Pons (tissue), 1 donor: ENCODE measurements at regions not wholly inside any gene's neighbourhood (a gene's known extent, or its start where the extent isn't known, plus 50 kb on each side); places are given as distances from the start of the nearest gene placed in this dataset.

ENCODE experiments used
- DNase-seq: peaks from one replicate; pipeline ENCODE4 v3.0.0-alpha.2; 2016; ENCODE audit warnings: low spot score

DNA sequence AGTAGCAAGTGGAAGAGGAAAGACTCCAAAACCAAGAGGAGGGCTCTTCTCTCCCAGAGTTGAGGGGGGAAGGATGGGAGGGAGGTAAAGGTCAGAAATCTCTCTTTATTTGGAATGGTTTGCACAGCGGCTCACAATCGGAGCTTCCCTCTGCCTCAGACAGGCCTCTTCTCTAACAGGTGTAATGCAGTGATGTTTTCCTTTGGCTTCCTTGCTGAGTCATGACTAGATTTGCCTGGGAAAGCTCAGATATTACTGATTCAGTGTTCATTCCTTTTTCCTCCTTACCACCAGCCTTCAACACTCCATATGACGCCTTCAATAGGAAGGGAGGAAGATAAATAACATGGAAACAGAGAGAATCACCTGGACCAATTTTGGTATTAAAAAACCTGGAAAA is 136.6 kb downstream of the RNF152 start:
- DNase-seq = no peak

DNA sequence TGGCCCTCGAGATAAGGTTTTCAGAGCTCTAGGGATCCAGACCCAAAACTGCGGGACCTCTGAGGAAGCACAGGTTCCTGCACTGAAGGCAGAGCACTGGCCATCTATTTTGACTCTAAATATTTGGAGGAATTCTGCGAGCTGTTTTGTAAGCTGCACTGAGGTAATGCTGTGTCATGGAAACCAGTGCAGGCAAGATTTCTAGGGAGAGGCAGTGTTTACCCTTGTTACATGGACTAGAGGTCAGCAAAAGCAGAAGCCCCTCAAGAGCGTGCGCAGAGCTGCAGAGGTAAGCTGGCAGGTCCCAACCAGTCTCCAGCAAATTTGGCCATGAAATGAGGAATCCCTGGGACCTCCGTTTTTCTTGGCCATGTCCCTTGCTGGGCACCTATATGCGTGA is 137.3 kb downstream of the RNF152 start:
- DNase-seq = no peak

GRCh38 chr18:61754039-61754583 is 138.7 kb downstream of the RNF152 start:
- no peak for DNase-seq

GRCh38 chr18:61753373-61753772 is 139.4 kb downstream of the RNF152 start:
- DNase-seq = no peak

GRCh38 chr18:61752973-61753372 is 139.8 kb downstream of the RNF152 start:
- DNase-seq = no peak

DNA sequence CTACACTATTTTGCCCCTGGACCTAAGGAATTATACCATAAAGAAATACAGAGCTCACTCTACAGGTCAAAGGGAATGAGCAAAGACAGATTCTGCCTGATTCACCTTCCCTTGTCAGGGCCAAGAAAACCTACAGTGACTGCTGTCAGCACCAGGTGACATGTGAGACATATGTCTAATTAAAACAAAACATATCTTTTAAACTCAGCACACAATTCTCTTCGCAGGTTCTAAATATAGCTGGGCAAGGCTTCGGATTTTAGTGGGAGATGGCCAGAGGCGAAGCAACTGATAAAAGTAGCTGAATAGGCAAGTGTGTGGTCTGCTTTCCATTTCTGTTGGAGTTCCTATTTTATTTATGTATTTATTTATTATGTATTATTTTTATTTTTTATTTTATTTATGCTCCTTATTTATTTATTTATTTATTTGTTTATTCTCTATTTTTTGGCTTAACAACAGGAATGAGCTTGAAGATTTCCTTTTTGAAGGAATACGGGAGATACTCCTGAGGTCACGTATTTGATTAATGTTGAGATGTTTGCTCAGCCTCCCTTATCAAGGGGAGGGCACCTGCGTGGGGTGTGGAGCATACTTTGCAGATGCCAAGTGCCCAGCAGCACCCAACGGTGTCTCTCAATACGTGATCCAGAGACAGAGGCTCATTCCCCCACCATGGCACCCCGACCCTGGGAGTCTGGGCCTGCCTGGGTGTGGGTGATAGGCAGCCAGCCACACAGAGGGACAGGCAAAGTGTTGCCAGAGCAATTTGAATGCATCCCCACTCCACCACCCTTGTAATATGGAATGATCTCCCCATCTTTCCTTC is 141.8 kb downstream of the RNF152 start:
- DNase-seq = no peak

DNA sequence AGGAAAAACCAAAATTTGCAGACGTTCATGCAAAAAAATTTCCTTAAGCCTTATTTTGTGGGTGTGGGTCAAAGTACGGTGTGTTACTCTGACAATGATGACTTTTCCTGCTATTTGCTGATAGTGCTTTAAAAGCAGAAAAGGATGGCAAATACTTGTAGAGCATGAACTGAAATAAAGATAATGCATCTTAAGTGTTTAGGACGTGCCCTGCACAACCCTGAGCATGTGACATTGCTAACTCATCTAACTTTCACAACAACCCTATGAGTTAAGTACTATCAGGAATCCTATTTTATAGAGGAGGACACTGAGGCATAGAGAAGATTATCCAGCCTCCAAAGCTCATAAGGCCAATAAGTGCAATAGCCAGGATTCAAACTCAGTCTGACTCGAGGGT is 143.3 kb downstream of the RNF152 start:
- no peak for DNase-seq

GRCh38 chr18:61749031-61749430 is 143.8 kb downstream of the RNF152 start:
- DNase-seq = no peak

DNA sequence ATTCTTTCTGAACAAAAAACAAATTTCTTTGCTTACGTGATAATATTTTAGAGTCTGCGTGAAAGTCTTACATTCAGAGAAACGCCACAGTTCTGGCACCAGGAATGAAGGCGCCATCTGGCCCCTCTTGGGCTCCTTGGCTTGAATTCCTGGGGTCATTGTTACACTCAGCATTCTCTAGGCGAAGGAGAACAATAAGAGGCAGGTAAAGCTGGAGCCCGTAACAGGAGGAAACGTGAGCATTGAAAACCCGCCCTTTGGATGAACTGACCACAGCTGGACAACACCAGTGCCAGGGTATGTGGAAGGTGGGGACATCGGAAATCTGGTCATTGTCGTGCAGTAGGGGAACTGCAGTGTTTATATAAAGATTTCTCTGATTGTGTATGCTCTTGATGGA is 144.8 kb downstream of the RNF152 start:
- no peak for DNase-seq

DNA sequence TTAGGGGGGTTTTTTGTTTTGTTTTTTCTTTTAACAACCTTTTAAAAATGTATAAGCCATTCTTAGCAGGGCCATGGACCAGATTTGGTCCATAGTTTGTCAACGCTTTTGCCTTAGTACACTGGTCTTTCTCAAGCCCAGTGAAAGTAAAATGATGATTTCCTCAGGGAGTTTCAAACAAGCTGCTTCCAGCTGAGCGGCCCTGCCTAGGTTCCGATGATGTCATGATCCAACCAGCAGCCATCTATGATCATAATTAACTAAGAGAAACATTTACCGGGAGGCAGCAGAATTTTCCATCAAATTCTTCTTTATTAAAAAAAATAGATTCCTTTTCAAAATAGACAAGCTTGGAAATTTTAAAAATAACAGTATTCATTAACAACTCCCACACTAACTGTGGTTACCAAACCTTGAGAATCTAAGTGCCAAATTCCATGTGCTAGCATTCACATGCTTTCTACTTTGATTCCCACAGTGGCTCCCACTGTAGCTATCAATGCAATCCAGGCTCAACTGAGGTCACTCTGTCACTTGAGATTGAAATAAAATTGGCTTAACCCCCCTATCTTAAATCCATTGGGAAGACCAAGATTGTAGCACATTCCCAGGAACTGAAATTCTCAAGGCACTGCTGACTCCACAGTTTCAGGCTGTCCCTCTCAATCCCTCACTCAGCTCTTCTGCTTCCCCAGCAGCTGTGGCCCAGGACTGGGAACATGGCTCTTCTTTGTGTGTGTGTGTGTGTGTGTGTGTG is 148.9 kb downstream of the RNF152 start:
- no peak for DNase-seq

- DNase-seq = no peak
Observed at GRCh38 chr18:61742565-61743429, 150.0 kb downstream of the RNF152 start.

DNA sequence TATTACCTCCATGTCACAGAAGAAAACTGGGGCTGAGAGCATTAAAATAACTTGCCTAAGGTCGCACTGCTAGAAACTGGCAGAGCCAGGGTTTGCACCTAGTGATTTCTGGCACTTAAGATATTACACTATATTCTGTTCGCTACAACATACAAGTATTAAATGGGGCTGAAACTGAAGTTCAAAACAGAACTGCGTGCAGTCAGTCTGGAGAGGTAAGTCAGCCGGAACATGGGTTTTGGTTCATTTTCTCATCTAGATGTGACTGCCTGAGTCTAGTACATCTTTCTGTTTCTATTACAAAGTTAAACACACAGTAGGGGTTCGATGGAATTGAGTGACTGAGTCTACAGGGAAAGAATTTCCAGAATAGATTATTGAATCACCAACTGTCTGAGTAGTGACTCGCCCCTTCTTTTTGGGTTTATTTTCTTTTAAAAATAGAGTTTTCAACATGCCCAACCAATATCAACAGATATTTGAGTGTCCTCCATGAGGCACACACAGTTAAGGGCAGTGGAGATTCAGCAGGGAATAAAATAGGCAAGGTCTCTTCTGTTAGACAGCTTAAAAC is 150.8 kb downstream of the RNF152 start:
- DNase-seq = no peak

DNA sequence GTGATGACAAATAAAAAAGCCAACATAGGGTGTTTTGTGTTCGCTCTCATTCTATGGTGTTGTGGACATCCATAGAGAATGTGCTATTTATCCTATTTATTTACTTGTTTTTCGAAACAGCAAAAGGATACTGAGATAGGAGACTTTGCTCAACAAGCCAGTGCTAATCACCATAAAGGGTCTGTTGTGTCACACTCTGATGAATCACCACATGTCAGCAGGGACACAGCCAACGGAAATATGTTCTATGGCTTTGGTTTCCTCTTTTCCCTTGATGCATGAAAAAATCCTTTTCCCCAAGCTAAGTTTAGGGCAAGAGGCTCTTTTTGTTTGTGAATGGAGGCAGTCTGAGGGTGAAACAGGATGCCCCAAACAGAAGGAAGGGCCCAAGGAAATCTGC is 154.3 kb downstream of the RNF152 start:
- no peak for DNase-seq

GRCh38 chr18:61738042-61738441 is 154.8 kb downstream of the RNF152 start:
- no peak for DNase-seq

DNA sequence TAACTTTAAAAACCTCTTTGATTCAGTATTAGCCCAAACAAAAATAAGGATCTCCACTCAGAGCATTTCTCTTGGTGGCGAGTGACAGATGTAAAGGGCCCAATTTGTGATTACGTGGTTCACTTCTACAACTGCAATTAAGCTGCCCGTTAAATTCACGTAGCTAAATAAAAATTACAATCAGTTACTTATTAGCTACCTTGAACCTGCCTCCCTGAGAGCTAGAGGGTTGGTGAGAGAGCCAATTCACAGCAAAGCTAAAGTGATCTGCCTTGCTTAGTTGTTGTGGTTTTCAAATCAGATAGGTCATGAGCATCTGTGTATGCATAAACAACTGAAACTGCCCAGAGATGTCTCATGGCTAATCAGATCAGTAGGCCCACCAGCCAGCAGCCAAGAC is 156.7 kb downstream of the RNF152 start:
- no peak for DNase-seq

DNA sequence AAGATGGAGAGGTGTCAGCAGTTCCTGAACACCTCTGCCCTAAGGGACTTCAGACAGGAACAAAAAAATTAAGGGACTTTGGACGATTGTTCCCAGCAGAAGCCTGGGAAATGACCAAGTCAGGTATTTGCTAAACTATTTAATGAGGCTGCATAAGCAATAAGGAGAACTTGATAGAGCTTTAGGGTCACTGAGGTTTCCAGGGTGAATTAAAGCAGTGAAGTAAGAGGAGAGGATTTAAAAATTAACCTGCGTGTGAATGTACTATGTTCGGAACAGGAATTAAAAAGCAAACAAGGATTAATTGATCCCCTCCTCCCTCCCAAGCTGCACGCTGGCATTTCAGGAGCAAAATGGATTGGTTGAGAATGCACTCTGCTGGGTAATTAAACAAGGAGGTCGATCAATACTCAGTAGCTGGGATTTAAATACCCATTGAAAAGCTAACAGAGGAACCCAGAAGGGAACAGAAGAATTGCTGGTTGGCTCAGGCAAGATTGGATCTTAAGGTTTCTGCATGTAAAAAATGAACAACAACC is 157.2 kb downstream of the RNF152 start:
- DNase-seq = no peak

DNA sequence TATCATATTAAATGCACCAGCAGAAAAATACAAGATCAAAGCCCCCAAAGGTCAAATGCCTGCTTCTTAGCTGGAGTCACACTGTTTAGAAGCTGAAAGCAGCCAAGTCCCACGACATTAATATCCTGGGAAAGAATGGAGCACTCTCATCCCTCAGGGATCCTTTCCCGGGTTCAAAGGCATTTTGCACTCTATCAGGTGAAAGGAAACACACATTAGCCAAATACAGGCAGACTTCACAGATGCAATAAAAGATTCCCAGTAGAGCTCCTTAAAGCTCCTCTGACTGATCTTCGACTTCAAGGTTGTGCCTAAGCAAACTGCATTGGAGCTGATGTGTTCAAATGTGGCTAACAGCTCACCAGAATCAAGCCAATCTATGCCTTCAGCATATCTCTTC is 158.4 kb downstream of the RNF152 start:
- DNase-seq = no peak

- DNase-seq = no peak
Observed at GRCh38 chr18:61732854-61733253, 160.0 kb downstream of the RNF152 start.

DNA sequence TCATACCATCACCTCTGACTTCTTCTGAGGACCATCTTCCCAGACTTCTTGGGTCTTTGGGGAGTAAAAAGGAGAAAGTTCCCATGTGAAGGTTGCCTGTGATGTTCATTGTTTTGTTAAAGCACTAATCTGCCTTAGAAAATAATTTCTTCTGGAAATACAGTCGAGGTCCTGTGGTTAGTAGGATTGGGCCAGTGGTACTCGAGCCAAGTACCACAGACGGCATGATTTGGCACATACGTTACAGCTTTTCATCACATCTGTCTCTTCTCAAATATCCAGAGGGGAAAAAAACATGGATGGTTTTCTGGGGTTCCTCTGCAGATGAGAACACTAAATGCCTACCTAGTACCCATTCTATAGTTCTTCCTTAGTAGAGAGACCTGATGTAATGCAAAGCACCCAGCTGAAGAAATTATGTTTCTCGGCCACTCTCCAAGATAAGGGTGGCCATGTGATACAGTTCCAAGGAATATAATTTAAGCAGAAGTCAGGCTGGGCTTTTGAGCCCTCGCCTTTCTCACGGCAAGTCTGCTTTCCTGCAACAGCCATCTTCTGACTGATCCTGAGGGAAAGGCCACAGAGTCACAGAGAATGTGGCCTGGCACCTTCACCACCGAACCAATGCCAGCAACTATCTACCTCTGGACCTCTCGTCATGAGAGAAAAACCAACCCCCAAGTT is 161.0 kb downstream of the RNF152 start:
- DNase-seq = no peak

GRCh38 chr18:61731178-61731577 is 161.6 kb downstream of the RNF152 start:
- DNase-seq = no peak

GRCh38 chr18:61729322-61729721 is 163.5 kb downstream of the RNF152 start:
- no peak for DNase-seq
